ENCODE measurements at regions not wholly inside any gene's neighbourhood (a gene's known extent, or its start where the extent isn't known, plus 50 kb on each side); places are given as distances from the start of the nearest gene placed in this dataset.

- TF ChIP-seq TAF1 (IDR thresholded peaks at IDR 0.05; ENCODE audit: low read depth) = no peak
- no peak for TF ChIP-seq NFIC (IDR thresholded peaks at IDR 0.05)
- TF ChIP-seq USF1 (IDR thresholded peaks at IDR 0.05) = no peak
Measured at GRCh38 chr14:98705871-98706300, 566.1 kb downstream of the BCL11B start.

- TF ChIP-seq TEAD4 (IDR thresholded peaks at IDR 0.05) (no peak), USF1 (IDR thresholded peaks at IDR 0.05) (no peak), TCF12 (IDR thresholded peaks at IDR 0.05; ENCODE audit: low read depth) (no peak), EGR1 (IDR thresholded peaks at IDR 0.05) (no peak), CEBPB (IDR thresholded peaks at IDR 0.05) (no peak), ZBTB7A (IDR thresholded peaks at IDR 0.05; ENCODE audit: low read depth) (no peak), RAD21 (IDR thresholded peaks at IDR 0.05; ENCODE audit: low read depth) (no peak), MAX (IDR thresholded peaks at IDR 0.05) (no peak), FOXM1 (IDR thresholded peaks at IDR 0.05; ENCODE audit: borderline replicate concordance, low read depth) (no peak), TAF1 (IDR thresholded peaks at IDR 0.05; ENCODE audit: low read depth) (no peak), YY1 (IDR thresholded peaks at IDR 0.05; ENCODE audit: low read depth) (no peak), CREB1 (IDR thresholded peaks at IDR 0.05; ENCODE audit: low read depth) (no peak), NFIC (IDR thresholded peaks at IDR 0.05) (no peak), REST (IDR thresholded peaks at IDR 0.05; ENCODE audit: low read depth) (no peak), EP300 (IDR thresholded peaks at IDR 0.05; ENCODE audit: borderline replicate concordance) (no peak)
Measured at GRCh38 chr14:98707522-98707921, 564.5 kb downstream of the BCL11B start.

GRCh38 chr14:98708555-98708954 is 563.4 kb downstream of the BCL11B start:
- TF ChIP-seq NFIC (IDR thresholded peaks at IDR 0.05) (no peak), TEAD4 (IDR thresholded peaks at IDR 0.05) (no peak), TAF1 (IDR thresholded peaks at IDR 0.05; ENCODE audit: low read depth) (no peak), TCF12 (IDR thresholded peaks at IDR 0.05; ENCODE audit: low read depth) (no peak), RAD21 (IDR thresholded peaks at IDR 0.05; ENCODE audit: low read depth) (no peak), MAX (IDR thresholded peaks at IDR 0.05) (no peak), REST (IDR thresholded peaks at IDR 0.05; ENCODE audit: low read depth) (no peak), EP300 (IDR thresholded peaks at IDR 0.05; ENCODE audit: borderline replicate concordance) (no peak), CEBPB (IDR thresholded peaks at IDR 0.05) (no peak), CREB1 (IDR thresholded peaks at IDR 0.05; ENCODE audit: low read depth) (no peak), USF1 (IDR thresholded peaks at IDR 0.05) (no peak), YY1 (IDR thresholded peaks at IDR 0.05; ENCODE audit: low read depth) (no peak), EGR1 (IDR thresholded peaks at IDR 0.05) (no peak), ZBTB7A (IDR thresholded peaks at IDR 0.05; ENCODE audit: low read depth) (no peak), FOXM1 (IDR thresholded peaks at IDR 0.05; ENCODE audit: borderline replicate concordance, low read depth) (no peak)

GRCh38 chr14:98711453-98711852 is 560.5 kb downstream of the BCL11B start:
- TF ChIP-seq NFIC (IDR thresholded peaks at IDR 0.05) = no peak
- no peak for TF ChIP-seq CEBPB (IDR thresholded peaks at IDR 0.05)
- no peak for TF ChIP-seq CREB1 (IDR thresholded peaks at IDR 0.05; ENCODE audit: low read depth)
- no peak for TF ChIP-seq TCF12 (IDR thresholded peaks at IDR 0.05; ENCODE audit: low read depth)
- no peak for TF ChIP-seq YY1 (IDR thresholded peaks at IDR 0.05; ENCODE audit: low read depth)
- TF ChIP-seq TAF1 (IDR thresholded peaks at IDR 0.05; ENCODE audit: low read depth) = no peak
- no peak for TF ChIP-seq REST (IDR thresholded peaks at IDR 0.05; ENCODE audit: low read depth)
- TF ChIP-seq EGR1 (IDR thresholded peaks at IDR 0.05) = no peak
- TF ChIP-seq TEAD4 (IDR thresholded peaks at IDR 0.05) = no peak
- TF ChIP-seq MAX (IDR thresholded peaks at IDR 0.05) = no peak
- no peak for TF ChIP-seq EP300 (IDR thresholded peaks at IDR 0.05; ENCODE audit: borderline replicate concordance)
